Adrenal gland (tissue), 5 donors: ENCODE measurements at regions not wholly inside any gene's neighbourhood (a gene's known extent, or its start where the extent isn't known, plus 50 kb on each side); places are given as distances from the start of the nearest gene placed in this dataset.

Experiments used
- CTCF ChIP-seq, 6 experiments: fragments of 450-650 bp in 4 of 6; fragments of 200-600 bp in 2 of 6; sonication (generic) in 1 of 6; IDR thresholded peaks; 1 replicate in 5 of 6; 2 replicates in 1 of 6; pipeline versions ENCODE4 v1.5.1 to v1.8.0; 2016 to 2021; ENCODE audit warnings: antibody characterized with exemption in 6 of 6, mild to moderate bottlenecking in 2 of 6, moderate library complexity in 1 of 6
- POLR2A ChIP-seq, 2 donors: fragments of 450-650 bp; IDR thresholded peaks; one replicate each; pipeline ENCODE4 v1.6.1; 2017; ENCODE audit warnings: antibody characterized with exemption in 2 of 2, mild to moderate bottlenecking in 2 of 2, moderate library complexity in 1 of 2
- donor health status: DM: no; HTN: no; CAD: no.

DNA sequence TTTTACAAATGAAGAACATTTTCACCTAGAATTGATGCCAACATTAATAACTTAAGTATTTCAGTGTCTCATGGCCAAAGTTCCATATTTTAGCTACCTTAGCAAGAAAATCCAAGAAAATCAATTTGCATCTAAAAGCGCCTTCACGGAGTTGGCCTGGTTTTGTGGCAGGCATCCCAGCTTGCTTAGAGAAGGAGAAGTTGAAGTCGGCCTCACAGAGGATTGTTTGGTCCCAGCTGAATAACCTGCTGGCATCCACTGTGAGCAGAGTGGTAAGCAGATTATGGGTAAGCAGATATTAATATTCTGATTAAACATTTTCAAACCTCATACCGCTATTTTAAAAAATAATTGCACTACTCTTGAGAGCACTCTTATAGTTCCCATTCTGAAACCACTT is 62.3 kb upstream of the STARD13 start:
- no peak for TF ChIP-seq POLR2A (IDR thresholded peaks at IDR 0.05)
- no peak for TF ChIP-seq CTCF (IDR thresholded peaks at IDR 0.05)
